HFFc6 (cell line): ENCODE measurements at regions not wholly inside any gene's neighbourhood (a gene's known extent, or its start where the extent isn't known, plus 50 kb on each side); places are given as distances from the start of the nearest gene placed in this dataset.

ENCODE experiments used
- DNase-seq: peaks from one replicate; pipeline ENCODE4 v3.0.0-alpha.2; 2018
- H3K27ac Mint-ChIP-seq: 2 replicates; pipeline ENCODE4 v1.8.0; 2020; ENCODE audit warnings: mild to moderate bottlenecking, mixed read lengths
- H3K27me3 Mint-ChIP-seq: 2 replicates; pipeline ENCODE4 v1.8.0; 2021; ENCODE audit warnings: mild to moderate bottlenecking, moderate library complexity, mixed read lengths; ENCODE audit not compliant: insufficient read depth
- H3K36me3 Mint-ChIP-seq: 2 replicates; pipeline ENCODE4 v1.8.0; 2021; ENCODE audit warnings: low read depth, mixed read lengths
- H3K4me1 Mint-ChIP-seq: 2 replicates; pipeline ENCODE4 v1.8.0; 2020; ENCODE audit warnings: low read depth, mixed read lengths
- H3K4me3 Mint-ChIP-seq: 2 replicates; pipeline ENCODE4 v1.8.0; 2020; ENCODE audit warnings: mild to moderate bottlenecking, moderate library complexity, mixed read lengths
- H3K9me3 Mint-ChIP-seq: 2 replicates; pipeline ENCODE4 v1.8.0; 2020; ENCODE audit warnings: mild to moderate bottlenecking, mixed read lengths
- TF ChIP-seq, protein P1 (sequence below): fragments of 200-600 bp; sonication (generic); IDR thresholded peaks from 2 replicates; pipeline ENCODE4 v1.5.0; 2021; ENCODE audit warnings: antibody characterized with exemption, mild to moderate bottlenecking

DNA sequence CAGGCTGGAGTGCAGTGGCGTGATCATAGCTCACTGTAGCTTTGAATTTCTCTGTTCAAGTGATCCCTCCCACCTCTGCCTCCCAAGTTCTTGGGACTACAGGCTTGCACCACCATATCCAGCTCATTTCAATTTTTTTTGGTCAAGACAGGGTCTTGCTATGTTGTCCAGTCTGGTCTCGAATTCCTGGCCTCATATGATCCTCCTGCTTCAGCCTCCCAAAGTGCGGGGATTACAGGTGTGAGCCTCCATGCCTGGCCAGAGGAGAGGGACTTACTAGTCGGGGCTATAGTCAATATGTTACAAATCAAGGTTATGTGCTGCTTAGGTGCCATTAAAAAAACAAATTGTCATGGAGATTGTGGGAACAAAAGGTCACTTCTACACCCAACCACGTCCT, 105.3 kb upstream of the GALNT17 start:
- Mint-ChIP-seq H3K4me3 (no peak overlapping the region), H3K36me3 (no peaks in the 10 kb centered on the region), H3K27ac (no peak overlapping the region), H3K27me3 (no peaks in the 10 kb centered on the region), H3K9me3 (peaks cover 67% of the 10 kb centered on the region), H3K4me1 (no peaks in the 10 kb centered on the region)
- DNase-seq, result no peak
- TF ChIP-seq, protein P1, sequence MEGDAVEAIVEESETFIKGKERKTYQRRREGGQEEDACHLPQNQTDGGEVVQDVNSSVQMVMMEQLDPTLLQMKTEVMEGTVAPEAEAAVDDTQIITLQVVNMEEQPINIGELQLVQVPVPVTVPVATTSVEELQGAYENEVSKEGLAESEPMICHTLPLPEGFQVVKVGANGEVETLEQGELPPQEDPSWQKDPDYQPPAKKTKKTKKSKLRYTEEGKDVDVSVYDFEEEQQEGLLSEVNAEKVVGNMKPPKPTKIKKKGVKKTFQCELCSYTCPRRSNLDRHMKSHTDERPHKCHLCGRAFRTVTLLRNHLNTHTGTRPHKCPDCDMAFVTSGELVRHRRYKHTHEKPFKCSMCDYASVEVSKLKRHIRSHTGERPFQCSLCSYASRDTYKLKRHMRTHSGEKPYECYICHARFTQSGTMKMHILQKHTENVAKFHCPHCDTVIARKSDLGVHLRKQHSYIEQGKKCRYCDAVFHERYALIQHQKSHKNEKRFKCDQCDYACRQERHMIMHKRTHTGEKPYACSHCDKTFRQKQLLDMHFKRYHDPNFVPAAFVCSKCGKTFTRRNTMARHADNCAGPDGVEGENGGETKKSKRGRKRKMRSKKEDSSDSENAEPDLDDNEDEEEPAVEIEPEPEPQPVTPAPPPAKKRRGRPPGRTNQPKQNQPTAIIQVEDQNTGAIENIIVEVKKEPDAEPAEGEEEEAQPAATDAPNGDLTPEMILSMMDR, result no peak

DNA sequence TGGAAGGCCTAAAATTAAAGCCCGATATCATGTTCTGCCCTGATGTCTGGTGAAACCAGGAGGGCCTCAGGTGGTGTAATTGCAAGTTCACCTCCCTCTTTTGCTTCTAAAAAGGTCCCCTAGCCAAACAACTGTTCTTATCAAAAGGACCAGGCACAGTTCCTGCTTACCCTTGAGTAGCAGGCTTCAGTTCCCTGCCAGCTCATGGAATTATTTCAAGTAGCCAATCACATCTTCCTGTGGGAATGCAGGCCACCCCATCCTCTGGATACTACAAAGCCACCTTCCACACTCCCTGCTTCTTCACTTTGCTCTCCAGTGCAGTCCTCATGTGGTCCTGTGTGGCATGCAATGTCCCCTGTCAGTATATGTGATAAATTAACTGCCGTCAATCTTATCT, 97.7 kb upstream of the GALNT17 start:
- peaks cover 8% of the 10 kb centered on the region; the same call in 1 of the 2 replicates for H3K36me3 Mint-ChIP-seq
- no peak overlapping the region for H3K27ac Mint-ChIP-seq
- H3K9me3 Mint-ChIP-seq, result peaks cover 65% of the 10 kb centered on the region
- TF ChIP-seq, protein P1, result no peak
- H3K4me3 Mint-ChIP-seq, result no peak overlapping the region
- no peaks in the 10 kb centered on the region for H3K4me1 Mint-ChIP-seq
- DNase-seq, result no peak
- peaks cover 2% of the 10 kb centered on the region for H3K27me3 Mint-ChIP-seq

DNA sequence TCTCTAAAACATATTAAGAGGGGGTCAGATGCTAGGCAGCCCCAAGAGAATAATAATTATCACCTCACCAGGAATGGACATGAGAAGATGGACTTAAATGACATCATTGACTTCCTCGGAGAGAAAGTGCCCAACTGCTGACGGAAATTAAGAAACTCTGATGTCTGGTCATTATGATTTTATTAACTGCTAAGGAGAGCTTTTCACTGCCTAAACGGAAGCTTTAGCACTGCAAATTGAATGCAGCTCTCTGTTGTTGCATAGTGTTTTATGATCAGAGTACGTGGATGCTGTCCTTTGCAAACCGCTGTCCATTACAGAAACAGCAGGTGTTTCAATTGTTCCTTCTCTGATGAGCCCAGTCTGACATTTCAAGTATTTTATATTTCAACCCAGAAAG, 89.4 kb upstream of the GALNT17 start:
- Mint-ChIP-seq H3K27me3 (no peaks in the 10 kb centered on the region; the same call in 1 of the 2 replicates), H3K4me1 (no peaks in the 10 kb centered on the region), H3K9me3 (peaks cover 54% of the 10 kb centered on the region), H3K4me3 (no peak overlapping the region), H3K27ac (no peak overlapping the region), H3K36me3 (peaks cover 19% of the 10 kb centered on the region; the same call in 1 of the 2 replicates)
- DNase-seq, result no peak
- TF ChIP-seq, protein P1, result no peak

DNA sequence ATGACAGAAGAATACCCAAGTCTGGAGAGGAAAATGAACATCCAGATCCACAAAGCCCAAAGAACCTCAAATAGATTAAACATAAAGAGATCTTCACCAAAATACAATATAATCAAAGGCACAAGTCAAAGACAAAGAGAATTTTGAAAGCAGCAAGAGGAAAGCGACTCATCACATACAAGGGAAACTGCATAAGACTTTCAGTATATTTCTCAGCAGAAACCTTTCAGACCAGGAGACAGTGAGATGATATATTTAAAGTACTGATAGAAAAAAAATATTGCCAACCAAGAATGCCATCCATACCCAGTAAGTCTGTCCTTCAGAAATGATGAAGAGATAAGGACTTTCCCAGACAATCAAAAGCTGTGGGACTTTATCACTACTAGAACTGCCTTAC, 81.5 kb upstream of the GALNT17 start:
- Mint-ChIP-seq H3K4me1 (no peaks in the 10 kb centered on the region), H3K36me3 (peaks cover 6% of the 10 kb centered on the region; the same call in 1 of the 2 replicates), H3K4me3 (no peak overlapping the region), H3K9me3 (peaks cover 65% of the 10 kb centered on the region), H3K27me3 (no peaks in the 10 kb centered on the region), H3K27ac (no peak overlapping the region)
- DNase-seq, result no peak
- TF ChIP-seq, protein P1, result no peak

DNA sequence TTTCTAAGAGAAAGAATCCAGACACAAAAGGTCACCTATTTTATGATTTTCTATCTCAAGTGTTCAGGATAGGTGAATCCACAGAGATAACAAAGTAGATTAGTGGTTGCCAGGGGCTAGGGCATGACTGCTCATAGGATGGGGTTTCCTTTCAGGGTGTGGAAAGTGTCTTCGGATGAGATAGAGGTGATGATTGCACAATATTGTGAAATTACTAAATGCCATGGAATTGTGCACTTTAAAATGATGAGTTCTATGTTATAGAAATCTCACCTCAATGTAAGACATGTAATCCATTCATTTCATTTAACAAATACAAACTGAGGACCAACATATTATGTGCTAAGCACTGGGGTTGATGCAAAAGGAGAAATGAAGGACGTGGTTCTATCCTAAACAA, 76.4 kb upstream of the GALNT17 start:
- Mint-ChIP-seq H3K36me3 (peaks cover 6% of the 10 kb centered on the region; the same call in 1 of the 2 replicates), H3K4me1 (no peaks in the 10 kb centered on the region), H3K9me3 (peaks cover 41% of the 10 kb centered on the region), H3K27me3 (peaks cover under 1% of the 10 kb centered on the region; the same call in 1 of the 2 replicates), H3K27ac (no peak overlapping the region), H3K4me3 (no peak overlapping the region)
- DNase-seq, result no peak
- TF ChIP-seq, protein P1, result no peak
